Left lung (tissue), 4 donors: ENCODE measurements at regions not wholly inside any gene's neighbourhood (a gene's known extent, or its start where the extent isn't known, plus 50 kb on each side); places are given as distances from the start of the nearest gene placed in this dataset.
A peak's percentile ranks its signal among the peaks of the same experiment; 100 is the strongest.

Source experiments
- ATAC-seq: fragments of 200-7000 bp; cut with Tn5 transposase; one replicate; pipeline ENCODE4 v1.9.1; 2020; ENCODE audit warnings: moderate library complexity
- DNase-seq, 4 donors: peaks; one replicate each; pipeline ENCODE4 v3.0.0-alpha.2; 2013 to 2020
- H3K27ac ChIP-seq, 2 donors: fragments of 200-600 bp; sonication (generic) in 1 of 2; one replicate each; pipeline versions ENCODE4 v1.5.0 to v1.8.0; 2020 to 2021
- H3K27me3 ChIP-seq, 2 donors: fragments of 200-600 bp; sonication (generic) in 1 of 2; one replicate each; pipeline versions ENCODE4 v1.5.0 to v1.8.0; 2020 to 2021
- H3K36me3 ChIP-seq, 2 donors: fragments of 200-600 bp; sonication (generic) in 1 of 2; one replicate each; pipeline versions ENCODE4 v1.5.0 to v1.8.0; 2020 to 2021
- H3K4me1 ChIP-seq, 2 donors: fragments of 200-600 bp; one replicate each; pipeline ENCODE4 v1.8.0; 2021
- H3K4me3 ChIP-seq, 2 donors: fragments of 200-600 bp; sonication (generic) in 1 of 2; one replicate each; pipeline versions ENCODE4 v1.5.0 to v1.8.0; 2020 to 2021; ENCODE audit warnings: mild to moderate bottlenecking in 1 of 2
- H3K9me3 ChIP-seq, 2 donors: fragments of 200-600 bp; sonication (generic) in 1 of 2; one replicate each; pipeline versions ENCODE4 v1.5.0 to v1.8.0; 2020 to 2021
- intact Hi-C, 2 donors: fragments of 100-400 bp; cut with DNase I; formaldehyde crosslinking; loops; one replicate each; pipeline versions ENCODE4 v1.11.2 to v1.14.2; 2022
- TF ChIP-seq, protein P1 (sequence below), 2 donors: fragments of 200-600 bp; sonication (generic) in 1 of 2; IDR thresholded peaks; one replicate each; pipeline versions ENCODE4 v1.5.0 to v1.8.0; 2021; ENCODE audit warnings: antibody characterized with exemption in 2 of 2
- donor health status: DM: no; HTN: yes; CAD: no.
- donor health status: DM: no; HTN: no; CAD: no.

DNA sequence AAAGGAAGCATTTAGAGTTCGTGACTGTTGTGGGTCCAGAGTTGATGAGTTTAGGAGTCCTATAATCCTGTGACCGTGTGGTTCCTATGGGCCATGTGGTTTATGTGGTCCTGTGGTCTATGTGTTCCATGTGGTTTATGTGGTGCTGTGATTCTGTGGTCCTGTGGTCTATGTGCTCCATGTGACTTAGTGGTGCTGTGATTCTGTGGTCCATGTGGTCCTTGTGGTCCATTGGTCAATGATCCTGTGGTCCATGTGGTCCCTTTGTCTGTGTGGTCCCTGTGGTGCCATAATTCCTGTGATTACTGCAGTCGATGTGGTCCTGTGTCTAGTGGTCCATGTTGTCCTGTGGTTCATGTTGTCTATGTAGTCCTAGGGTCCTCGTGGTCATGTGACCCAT, 167.3 kb downstream of the TMEM18 start:
- ATAC-seq (no peak), DNase-seq (no peak)
- H3K36me3 ChIP-seq: no peaks in the 10 kb centered on the region
- H3K4me1 ChIP-seq: no peaks in the 10 kb centered on the region
- no peak overlapping the region for H3K27ac ChIP-seq
- no peaks in the 10 kb centered on the region for H3K9me3 ChIP-seq
- no peak overlapping the region for H3K4me3 ChIP-seq
- H3K27me3 ChIP-seq: no peaks in the 10 kb centered on the region
- TF ChIP-seq, protein P1, sequence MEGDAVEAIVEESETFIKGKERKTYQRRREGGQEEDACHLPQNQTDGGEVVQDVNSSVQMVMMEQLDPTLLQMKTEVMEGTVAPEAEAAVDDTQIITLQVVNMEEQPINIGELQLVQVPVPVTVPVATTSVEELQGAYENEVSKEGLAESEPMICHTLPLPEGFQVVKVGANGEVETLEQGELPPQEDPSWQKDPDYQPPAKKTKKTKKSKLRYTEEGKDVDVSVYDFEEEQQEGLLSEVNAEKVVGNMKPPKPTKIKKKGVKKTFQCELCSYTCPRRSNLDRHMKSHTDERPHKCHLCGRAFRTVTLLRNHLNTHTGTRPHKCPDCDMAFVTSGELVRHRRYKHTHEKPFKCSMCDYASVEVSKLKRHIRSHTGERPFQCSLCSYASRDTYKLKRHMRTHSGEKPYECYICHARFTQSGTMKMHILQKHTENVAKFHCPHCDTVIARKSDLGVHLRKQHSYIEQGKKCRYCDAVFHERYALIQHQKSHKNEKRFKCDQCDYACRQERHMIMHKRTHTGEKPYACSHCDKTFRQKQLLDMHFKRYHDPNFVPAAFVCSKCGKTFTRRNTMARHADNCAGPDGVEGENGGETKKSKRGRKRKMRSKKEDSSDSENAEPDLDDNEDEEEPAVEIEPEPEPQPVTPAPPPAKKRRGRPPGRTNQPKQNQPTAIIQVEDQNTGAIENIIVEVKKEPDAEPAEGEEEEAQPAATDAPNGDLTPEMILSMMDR (IDR thresholded peaks at IDR 0.05): no peak
- intact Hi-C loops: no loop called here

DNA sequence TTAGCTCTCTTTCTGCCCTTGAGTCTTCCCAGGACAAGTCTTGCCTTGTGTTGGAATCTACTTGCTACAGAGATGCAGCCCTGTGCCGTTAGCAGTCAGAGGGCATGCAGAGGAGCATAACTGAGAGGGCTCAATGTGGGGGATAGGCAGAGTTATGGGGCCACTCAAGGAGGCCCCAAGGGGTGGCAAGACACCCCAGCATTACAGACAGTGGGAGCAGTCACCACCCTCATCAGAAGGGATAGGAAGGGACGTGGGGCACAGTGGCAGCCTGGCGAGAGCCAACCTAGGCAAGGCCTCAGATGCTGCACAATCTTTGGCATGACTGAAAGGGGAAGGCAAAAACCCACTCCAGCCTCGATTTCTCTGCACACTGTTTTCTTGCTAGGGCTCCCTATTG, 169.1 kb downstream of the TMEM18 start:
- H3K4me1 ChIP-seq: no peaks in the 10 kb centered on the region
- H3K27ac ChIP-seq: no peak overlapping the region
- no peak overlapping the region for H3K4me3 ChIP-seq
- H3K9me3 ChIP-seq: no peaks in the 10 kb centered on the region
- H3K36me3 ChIP-seq: no peaks in the 10 kb centered on the region
- TF ChIP-seq, protein P1 (IDR thresholded peaks at IDR 0.05): no peak
- H3K27me3 ChIP-seq: no peaks in the 10 kb centered on the region
- ATAC-seq (no peak), DNase-seq (no peak)
- intact Hi-C loops: no loop called here

DNA sequence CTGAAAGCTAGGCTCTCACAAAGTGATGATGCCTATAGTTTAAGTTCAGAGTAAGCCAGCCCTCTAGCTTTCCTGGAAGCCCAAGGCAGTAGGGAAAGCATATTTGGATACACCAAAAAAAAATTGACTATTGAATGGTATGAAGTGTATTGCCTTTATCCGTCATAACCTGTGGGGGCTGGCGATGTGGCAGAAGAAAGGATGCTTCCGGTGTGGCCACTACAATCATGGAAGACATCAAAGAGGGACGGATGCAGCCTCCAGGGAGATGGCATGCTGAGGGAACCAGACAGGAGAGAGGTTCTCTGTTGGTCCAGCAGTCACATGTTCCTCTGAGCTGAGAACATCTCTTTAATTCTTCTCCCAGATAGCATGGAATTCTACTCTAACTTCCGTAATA, 170.3 kb downstream of the TMEM18 start:
- Histone ChIP-seq H3K9me3 (no peaks in the 10 kb centered on the region), H3K4me1 (no peaks in the 10 kb centered on the region), H3K27ac (no peak overlapping the region), H3K4me3 (no peak overlapping the region), H3K36me3 (no peaks in the 10 kb centered on the region), H3K27me3 (no peaks in the 10 kb centered on the region)
- TF ChIP-seq, protein P1 (IDR thresholded peaks at IDR 0.05): no peak
- intact Hi-C loops: no loop called here
- ATAC-seq: no peak
- DNase-seq: no peak

DNA sequence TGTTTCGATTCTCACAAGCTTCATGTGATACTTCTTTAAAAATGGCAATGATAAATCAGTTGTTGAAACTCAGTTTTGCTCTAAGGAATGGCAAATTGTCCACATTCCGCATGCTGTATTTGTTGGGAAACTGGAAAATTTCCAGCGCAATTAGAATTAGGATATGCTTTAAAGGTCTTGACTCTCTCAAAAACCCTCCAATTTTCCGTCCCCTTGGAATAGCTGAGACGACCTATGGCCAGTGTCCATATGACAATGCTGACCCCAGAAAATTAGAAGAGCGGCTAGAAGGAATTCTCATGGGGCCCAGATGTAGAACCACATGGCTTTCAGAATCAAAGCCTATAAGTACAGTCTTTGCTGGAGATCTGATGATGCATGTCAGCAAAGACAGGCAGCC, 170.8 kb downstream of the TMEM18 start:
- Histone ChIP-seq H3K4me1 (no peaks in the 10 kb centered on the region), H3K9me3 (no peaks in the 10 kb centered on the region), H3K36me3 (no peaks in the 10 kb centered on the region), H3K4me3 (no peak overlapping the region), H3K27me3 (no peaks in the 10 kb centered on the region), H3K27ac (no peak overlapping the region)
- DNase-seq (peak in 2 of 4 donors; percentile 16 to 47), ATAC-seq (no peak)
- intact Hi-C loops: no loop called here
- TF ChIP-seq, protein P1 (IDR thresholded peaks at IDR 0.05): no peak

DNA sequence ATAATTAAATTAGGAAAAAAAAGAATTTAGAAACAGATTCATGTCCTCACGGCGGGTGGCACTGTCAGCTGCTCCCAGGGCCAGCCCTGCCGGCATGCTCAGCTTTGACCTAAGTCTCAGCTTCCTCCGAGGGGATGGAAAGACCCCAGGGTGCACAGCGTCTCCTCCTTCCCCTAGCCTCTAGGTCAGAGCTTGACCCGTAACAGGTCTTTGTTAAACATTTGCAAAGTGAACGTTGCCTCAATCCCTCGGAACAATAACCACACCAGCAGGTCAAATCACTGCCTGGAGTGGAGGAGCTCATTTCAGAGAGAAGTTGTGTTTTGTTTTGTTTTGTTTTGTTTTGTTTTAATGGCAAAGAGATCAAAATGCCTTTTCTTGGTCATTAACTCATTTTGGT, 171.3 kb downstream of the TMEM18 start:
- intact Hi-C loops: no loop called here
- Histone ChIP-seq H3K4me1 (no peaks in the 10 kb centered on the region), H3K27me3 (no peaks in the 10 kb centered on the region), H3K27ac (no peak overlapping the region), H3K36me3 (no peaks in the 10 kb centered on the region), H3K9me3 (no peaks in the 10 kb centered on the region), H3K4me3 (no peak overlapping the region)
- DNase-seq (no peak), ATAC-seq (no peak)
- TF ChIP-seq, protein P1 (IDR thresholded peaks at IDR 0.05): no peak
